WTC11 (cell line): ENCODE measurements at regions not wholly inside any gene's neighbourhood (a gene's known extent, or its start where the extent isn't known, plus 50 kb on each side); places are given as distances from the start of the nearest gene placed in this dataset.

Source experiments
- CREM ChIP-seq: sonication (generic); formaldehyde crosslinking; IDR thresholded peaks from 2 replicates; pipeline ENCODE4 v1.8.1; 2022; ENCODE audit warnings: mild to moderate bottlenecking, missing genetic modification reagents, moderate library complexity
- KAT7 ChIP-seq: sonication (generic); formaldehyde crosslinking; IDR thresholded peaks from 2 replicates; pipeline ENCODE4 v1.8.1; 2023; ENCODE audit warnings: missing genetic modification reagents, mild to moderate bottlenecking, borderline replicate concordance
- MXD4 ChIP-seq: fragments of 250-450 bp; sonication (Bioruptor Pico); IDR thresholded peaks from 2 replicates; pipeline ENCODE4 v1.8.0; 2021; ENCODE audit warnings: mild to moderate bottlenecking, moderate library complexity, borderline replicate concordance
- ZBTB21 ChIP-seq: sonication (generic); formaldehyde crosslinking; IDR thresholded peaks from 2 replicates; pipeline ENCODE4 v1.8.1; 2023; ENCODE audit warnings: mild to moderate bottlenecking, missing genetic modification reagents, borderline replicate concordance
- TF ChIP-seq, protein P1 (sequence below): sonication (generic); formaldehyde crosslinking; IDR thresholded peaks from 2 replicates; pipeline ENCODE4 v1.8.1; 2022; ENCODE audit warnings: low read depth, missing genetic modification reagents, borderline replicate concordance
- TF ChIP-seq, protein P2 (sequence below): fragments of 200-600 bp; IDR thresholded peaks from 2 replicates; pipeline ENCODE4 v1.8.0; 2022; ENCODE audit warnings: antibody characterized with exemption
- TF ChIP-seq, protein P3 (sequence below): sonication (generic); formaldehyde crosslinking; IDR thresholded peaks from 2 replicates; pipeline ENCODE4 v1.8.0; 2022; ENCODE audit warnings: mild to moderate bottlenecking, missing genetic modification reagents
- TF ChIP-seq, protein P4 (sequence below): sonication (generic); formaldehyde crosslinking; conservative IDR thresholded peaks from 2 replicates; pipeline ENCODE4 v1.8.1; 2022; ENCODE audit warnings: mild to moderate bottlenecking, missing genetic modification reagents
- TF ChIP-seq, protein P5 (sequence below): sonication (generic); formaldehyde crosslinking; IDR thresholded peaks from 2 replicates; pipeline ENCODE4 v1.8.1; 2023; ENCODE audit warnings: mild to moderate bottlenecking, missing genetic modification reagents
- TF ChIP-seq, protein P6 (sequence below): sonication (generic); formaldehyde crosslinking; IDR thresholded peaks from 2 replicates; pipeline ENCODE4 v1.8.1; 2023; ENCODE audit warnings: mild to moderate bottlenecking, missing genetic modification reagents, borderline replicate concordance

DNA sequence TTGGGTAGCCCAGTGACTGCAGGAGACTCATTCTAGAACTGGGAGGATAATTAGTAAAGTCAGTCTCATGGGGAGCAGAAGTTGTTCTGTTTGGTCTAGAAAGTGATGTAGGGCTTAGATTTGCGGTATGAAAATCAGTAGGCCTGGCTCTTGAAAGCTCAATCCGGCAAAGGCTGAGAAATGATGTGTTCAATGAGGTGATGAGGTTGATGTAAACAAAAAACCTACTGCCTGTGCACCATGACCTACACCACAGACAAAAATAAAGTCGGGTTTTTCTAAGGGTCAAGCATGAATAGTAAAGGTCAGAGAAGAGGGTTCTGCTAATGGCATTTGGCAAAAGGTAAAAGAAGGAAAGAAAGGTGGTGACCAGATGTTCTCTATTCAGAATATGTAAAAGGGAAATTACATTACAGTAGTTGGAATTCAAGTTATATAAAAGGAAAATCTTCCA lies 80.8 kb upstream of the COL5A2 start:
- TF ChIP-seq, protein P1, sequence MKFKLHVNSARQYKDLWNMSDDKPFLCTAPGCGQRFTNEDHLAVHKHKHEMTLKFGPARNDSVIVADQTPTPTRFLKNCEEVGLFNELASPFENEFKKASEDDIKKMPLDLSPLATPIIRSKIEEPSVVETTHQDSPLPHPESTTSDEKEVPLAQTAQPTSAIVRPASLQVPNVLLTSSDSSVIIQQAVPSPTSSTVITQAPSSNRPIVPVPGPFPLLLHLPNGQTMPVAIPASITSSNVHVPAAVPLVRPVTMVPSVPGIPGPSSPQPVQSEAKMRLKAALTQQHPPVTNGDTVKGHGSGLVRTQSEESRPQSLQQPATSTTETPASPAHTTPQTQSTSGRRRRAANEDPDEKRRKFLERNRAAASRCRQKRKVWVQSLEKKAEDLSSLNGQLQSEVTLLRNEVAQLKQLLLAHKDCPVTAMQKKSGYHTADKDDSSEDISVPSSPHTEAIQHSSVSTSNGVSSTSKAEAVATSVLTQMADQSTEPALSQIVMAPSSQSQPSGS (CRISPR knock-in tag) = no peak
- TF ChIP-seq, protein P2, sequence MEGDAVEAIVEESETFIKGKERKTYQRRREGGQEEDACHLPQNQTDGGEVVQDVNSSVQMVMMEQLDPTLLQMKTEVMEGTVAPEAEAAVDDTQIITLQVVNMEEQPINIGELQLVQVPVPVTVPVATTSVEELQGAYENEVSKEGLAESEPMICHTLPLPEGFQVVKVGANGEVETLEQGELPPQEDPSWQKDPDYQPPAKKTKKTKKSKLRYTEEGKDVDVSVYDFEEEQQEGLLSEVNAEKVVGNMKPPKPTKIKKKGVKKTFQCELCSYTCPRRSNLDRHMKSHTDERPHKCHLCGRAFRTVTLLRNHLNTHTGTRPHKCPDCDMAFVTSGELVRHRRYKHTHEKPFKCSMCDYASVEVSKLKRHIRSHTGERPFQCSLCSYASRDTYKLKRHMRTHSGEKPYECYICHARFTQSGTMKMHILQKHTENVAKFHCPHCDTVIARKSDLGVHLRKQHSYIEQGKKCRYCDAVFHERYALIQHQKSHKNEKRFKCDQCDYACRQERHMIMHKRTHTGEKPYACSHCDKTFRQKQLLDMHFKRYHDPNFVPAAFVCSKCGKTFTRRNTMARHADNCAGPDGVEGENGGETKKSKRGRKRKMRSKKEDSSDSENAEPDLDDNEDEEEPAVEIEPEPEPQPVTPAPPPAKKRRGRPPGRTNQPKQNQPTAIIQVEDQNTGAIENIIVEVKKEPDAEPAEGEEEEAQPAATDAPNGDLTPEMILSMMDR = no peak
- no peak for TF ChIP-seq KAT7 (CRISPR knock-in tag)
- TF ChIP-seq, protein P3, sequence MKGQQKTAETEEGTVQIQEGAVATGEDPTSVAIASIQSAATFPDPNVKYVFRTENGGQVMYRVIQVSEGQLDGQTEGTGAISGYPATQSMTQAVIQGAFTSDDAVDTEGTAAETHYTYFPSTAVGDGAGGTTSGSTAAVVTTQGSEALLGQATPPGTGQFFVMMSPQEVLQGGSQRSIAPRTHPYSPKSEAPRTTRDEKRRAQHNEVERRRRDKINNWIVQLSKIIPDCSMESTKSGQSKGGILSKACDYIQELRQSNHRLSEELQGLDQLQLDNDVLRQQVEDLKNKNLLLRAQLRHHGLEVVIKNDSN (CRISPR knock-in tag) = no peak
- TF ChIP-seq ZBTB21 = no peak
- TF ChIP-seq, protein P4, sequence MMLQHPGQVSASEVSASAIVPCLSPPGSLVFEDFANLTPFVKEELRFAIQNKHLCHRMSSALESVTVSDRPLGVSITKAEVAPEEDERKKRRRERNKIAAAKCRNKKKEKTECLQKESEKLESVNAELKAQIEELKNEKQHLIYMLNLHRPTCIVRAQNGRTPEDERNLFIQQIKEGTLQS (CRISPR knock-in tag) = no peak
- TF ChIP-seq, protein P5, sequence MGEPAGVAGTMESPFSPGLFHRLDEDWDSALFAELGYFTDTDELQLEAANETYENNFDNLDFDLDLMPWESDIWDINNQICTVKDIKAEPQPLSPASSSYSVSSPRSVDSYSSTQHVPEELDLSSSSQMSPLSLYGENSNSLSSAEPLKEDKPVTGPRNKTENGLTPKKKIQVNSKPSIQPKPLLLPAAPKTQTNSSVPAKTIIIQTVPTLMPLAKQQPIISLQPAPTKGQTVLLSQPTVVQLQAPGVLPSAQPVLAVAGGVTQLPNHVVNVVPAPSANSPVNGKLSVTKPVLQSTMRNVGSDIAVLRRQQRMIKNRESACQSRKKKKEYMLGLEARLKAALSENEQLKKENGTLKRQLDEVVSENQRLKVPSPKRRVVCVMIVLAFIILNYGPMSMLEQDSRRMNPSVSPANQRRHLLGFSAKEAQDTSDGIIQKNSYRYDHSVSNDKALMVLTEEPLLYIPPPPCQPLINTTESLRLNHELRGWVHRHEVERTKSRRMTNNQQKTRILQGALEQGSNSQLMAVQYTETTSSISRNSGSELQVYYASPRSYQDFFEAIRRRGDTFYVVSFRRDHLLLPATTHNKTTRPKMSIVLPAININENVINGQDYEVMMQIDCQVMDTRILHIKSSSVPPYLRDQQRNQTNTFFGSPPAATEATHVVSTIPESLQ (CRISPR knock-in tag) = no peak
- no peak for TF ChIP-seq CREM
- TF ChIP-seq, protein P6, sequence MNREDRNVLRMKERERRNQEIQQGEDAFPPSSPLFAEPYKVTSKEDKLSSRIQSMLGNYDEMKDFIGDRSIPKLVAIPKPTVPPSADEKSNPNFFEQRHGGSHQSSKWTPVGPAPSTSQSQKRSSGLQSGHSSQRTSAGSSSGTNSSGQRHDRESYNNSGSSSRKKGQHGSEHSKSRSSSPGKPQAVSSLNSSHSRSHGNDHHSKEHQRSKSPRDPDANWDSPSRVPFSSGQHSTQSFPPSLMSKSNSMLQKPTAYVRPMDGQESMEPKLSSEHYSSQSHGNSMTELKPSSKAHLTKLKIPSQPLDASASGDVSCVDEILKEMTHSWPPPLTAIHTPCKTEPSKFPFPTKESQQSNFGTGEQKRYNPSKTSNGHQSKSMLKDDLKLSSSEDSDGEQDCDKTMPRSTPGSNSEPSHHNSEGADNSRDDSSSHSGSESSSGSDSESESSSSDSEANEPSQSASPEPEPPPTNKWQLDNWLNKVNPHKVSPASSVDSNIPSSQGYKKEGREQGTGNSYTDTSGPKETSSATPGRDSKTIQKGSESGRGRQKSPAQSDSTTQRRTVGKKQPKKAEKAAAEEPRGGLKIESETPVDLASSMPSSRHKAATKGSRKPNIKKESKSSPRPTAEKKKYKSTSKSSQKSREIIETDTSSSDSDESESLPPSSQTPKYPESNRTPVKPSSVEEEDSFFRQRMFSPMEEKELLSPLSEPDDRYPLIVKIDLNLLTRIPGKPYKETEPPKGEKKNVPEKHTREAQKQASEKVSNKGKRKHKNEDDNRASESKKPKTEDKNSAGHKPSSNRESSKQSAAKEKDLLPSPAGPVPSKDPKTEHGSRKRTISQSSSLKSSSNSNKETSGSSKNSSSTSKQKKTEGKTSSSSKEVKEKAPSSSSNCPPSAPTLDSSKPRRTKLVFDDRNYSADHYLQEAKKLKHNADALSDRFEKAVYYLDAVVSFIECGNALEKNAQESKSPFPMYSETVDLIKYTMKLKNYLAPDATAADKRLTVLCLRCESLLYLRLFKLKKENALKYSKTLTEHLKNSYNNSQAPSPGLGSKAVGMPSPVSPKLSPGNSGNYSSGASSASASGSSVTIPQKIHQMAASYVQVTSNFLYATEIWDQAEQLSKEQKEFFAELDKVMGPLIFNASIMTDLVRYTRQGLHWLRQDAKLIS (CRISPR knock-in tag) = no peak
- no peak for TF ChIP-seq MXD4 (CRISPR knock-in tag)
